MCF 10A (cell line): ENCODE measurements at regions not wholly inside any gene's neighbourhood (a gene's known extent, or its start where the extent isn't known, plus 50 kb on each side); places are given as distances from the start of the nearest gene placed in this dataset.
A peak's percentile ranks its signal among the peaks of the same experiment; 100 is the strongest.

Experiments
- BruUV-seq: library from RNA; stranded (reverse); fragments of 400-500 nt; replicated peaks from 2 replicates; lab custom pipeline; 2021; lab: Mats Ljungman, UMichigan
- CTCF ChIA-PET: fragments of 300-600 bp; sonication (Branson Sonifier 250); formaldehyde crosslinking; extraction: SDS; loops from one replicate; lab custom pipeline; 2021; ENCODE audit warnings: antibody characterized with exemption, inconsistent platforms; lab: Yijun Ruan, JAX
- POLR2A ChIA-PET: fragments of 300-600, 350-650 bp; sonication (Branson Sonifier 250); formaldehyde crosslinking; extraction: SDS; loops from one replicate; lab custom pipeline; 2020; ENCODE audit warnings: antibody characterized with exemption, inconsistent platforms; lab: Yijun Ruan, JAX
- DNase-seq: peaks from one replicate; pipeline ENCODE4 v3.0.0-alpha.2; 2018; ENCODE audit not compliant: unreplicated experiment
- H3K27ac Mint-ChIP-seq: one replicate; pipeline ENCODE4 v1.8.0; 2022; ENCODE audit warnings: mild to moderate bottlenecking, low read depth, mixed read lengths; ENCODE audit not compliant: unreplicated experiment
- H3K27me3 Mint-ChIP-seq: one replicate; pipeline ENCODE4 v1.8.0; 2022; ENCODE audit warnings: mixed read lengths; ENCODE audit not compliant: insufficient read depth, unreplicated experiment
- H3K36me3 Mint-ChIP-seq: one replicate; pipeline ENCODE4 v1.8.0; 2022; ENCODE audit warnings: mild to moderate bottlenecking, moderate library complexity, mixed read lengths; ENCODE audit not compliant: insufficient read depth, unreplicated experiment
- H3K4me1 Mint-ChIP-seq: one replicate; pipeline ENCODE4 v1.8.0; 2022; ENCODE audit warnings: mixed read lengths; ENCODE audit not compliant: insufficient read depth, unreplicated experiment
- H3K4me3 Mint-ChIP-seq: one replicate; pipeline ENCODE4 v1.8.0; 2022; ENCODE audit warnings: mild to moderate bottlenecking, moderate library complexity, mixed read lengths; ENCODE audit not compliant: unreplicated experiment
- H3K9me3 Mint-ChIP-seq: one replicate; pipeline ENCODE4 v1.8.0; 2022; ENCODE audit warnings: mixed read lengths; ENCODE audit not compliant: unreplicated experiment
- intact Hi-C: fragments of 100-400 bp; cut with micrococcal nuclease; formaldehyde crosslinking; loops from 2 replicates; pipeline ENCODE4 v1.14.1; 2022
- TF ChIP-seq, protein P1 (sequence below): fragments of 200-600 bp; IDR thresholded peaks from one replicate; pipeline ENCODE4 v1.8.0; 2022; ENCODE audit warnings: antibody characterized with exemption, mild to moderate bottlenecking; ENCODE audit not compliant: unreplicated experiment

DNA sequence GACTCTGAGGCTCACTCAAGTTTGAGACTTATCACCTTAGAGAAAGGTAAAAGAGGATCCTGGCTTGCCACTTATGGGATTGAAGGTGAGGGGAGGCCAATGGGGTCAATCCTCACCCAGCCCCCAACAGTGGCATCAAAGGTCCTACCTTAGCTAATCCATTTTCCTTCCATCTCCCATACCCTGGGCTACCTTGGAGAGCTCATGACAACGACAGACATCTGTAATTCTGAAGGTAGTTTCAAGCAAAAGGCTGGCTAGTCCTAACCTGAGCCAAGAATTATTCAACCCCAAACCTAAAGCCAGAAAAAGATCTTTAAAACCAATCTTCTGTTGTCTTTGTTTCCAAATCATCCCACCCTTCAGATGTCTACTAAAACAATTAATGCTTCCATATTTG, 179.2 kb upstream of the GHITM start:
- Mint-ChIP-seq H3K27me3 (no peaks in the 10 kb centered on the region), H3K4me1 (no peaks in the 10 kb centered on the region), H3K27ac (no peak overlapping the region), H3K36me3 (no peaks in the 10 kb centered on the region), H3K4me3 (no peak overlapping the region), H3K9me3 (no peaks in the 10 kb centered on the region)
- CTCF ChIA-PET: interaction anchor here (0.7 kb wide), 1 partner anchor 577 kb away, joined by 4 read pairs; no protein-coding TSS in a partner anchor
- intact Hi-C loops: no loop called here
- BruUV-seq: no TSS peak
- no peak for DNase-seq
- POLR2A ChIA-PET: no interaction called here
- TF ChIP-seq, protein P1, sequence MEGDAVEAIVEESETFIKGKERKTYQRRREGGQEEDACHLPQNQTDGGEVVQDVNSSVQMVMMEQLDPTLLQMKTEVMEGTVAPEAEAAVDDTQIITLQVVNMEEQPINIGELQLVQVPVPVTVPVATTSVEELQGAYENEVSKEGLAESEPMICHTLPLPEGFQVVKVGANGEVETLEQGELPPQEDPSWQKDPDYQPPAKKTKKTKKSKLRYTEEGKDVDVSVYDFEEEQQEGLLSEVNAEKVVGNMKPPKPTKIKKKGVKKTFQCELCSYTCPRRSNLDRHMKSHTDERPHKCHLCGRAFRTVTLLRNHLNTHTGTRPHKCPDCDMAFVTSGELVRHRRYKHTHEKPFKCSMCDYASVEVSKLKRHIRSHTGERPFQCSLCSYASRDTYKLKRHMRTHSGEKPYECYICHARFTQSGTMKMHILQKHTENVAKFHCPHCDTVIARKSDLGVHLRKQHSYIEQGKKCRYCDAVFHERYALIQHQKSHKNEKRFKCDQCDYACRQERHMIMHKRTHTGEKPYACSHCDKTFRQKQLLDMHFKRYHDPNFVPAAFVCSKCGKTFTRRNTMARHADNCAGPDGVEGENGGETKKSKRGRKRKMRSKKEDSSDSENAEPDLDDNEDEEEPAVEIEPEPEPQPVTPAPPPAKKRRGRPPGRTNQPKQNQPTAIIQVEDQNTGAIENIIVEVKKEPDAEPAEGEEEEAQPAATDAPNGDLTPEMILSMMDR: no peak

DNA sequence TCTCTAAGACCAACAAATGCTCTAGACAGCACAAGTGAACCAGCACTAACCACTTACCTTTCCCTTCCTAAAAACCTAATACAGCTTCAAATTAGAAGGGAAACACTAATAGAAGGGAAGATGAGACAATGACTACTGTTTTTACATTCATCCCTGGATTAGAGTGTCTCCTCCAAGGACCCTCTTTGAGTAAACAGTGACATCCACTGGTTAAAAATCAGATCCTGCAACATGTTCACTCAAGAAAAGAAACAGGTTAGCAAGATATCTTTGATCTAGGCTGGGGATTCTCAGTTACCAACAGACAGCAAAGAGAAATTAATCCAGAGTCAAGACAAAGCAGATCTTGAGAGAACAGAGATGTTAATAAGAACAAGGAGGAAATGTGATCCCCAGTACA, 177.7 kb upstream of the GHITM start:
- no peaks in the 10 kb centered on the region for H3K27me3 Mint-ChIP-seq
- no TSS peak for BruUV-seq
- intact Hi-C loops: no loop called here
- TF ChIP-seq, protein P1: no peak
- peak; percentile 8 for DNase-seq
- H3K36me3 Mint-ChIP-seq: no peaks in the 10 kb centered on the region
- CTCF ChIA-PET: interaction anchor here (0.7 to 1.0 kb wide), 2 partner anchors 8 to 54 kb away, joined by 3 read pairs; no protein-coding TSS in a partner anchor
- no peaks in the 10 kb centered on the region for H3K9me3 Mint-ChIP-seq
- no peaks in the 10 kb centered on the region for H3K4me1 Mint-ChIP-seq
- H3K4me3 Mint-ChIP-seq: no peak overlapping the region
- POLR2A ChIA-PET: no interaction called here
- H3K27ac Mint-ChIP-seq: no peak overlapping the region

DNA sequence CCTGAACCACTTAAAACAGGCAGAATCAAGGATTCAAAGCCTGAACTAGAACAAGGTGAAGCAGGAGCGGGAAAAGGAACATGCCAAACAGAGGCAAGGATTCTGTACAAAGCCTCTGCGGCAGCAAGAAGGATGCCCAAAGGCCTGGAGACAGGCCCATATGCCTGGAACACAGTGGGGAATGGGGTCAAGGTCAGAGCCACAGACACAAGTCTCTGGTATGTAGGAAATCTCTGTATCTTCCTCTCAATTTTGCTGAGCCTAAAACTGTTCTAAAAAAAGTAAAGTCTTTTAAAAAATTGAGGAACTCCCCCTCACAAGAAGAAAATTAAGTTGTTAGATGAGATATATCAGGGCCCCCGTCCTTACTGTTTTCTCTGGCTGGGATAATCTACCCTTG, 175.9 kb upstream of the GHITM start:
- no peaks in the 10 kb centered on the region for H3K36me3 Mint-ChIP-seq
- H3K4me3 Mint-ChIP-seq: no peak overlapping the region
- ChIA-PET CTCF (no interaction called here), POLR2A (no interaction called here)
- intact Hi-C loops: no loop called here
- no peaks in the 10 kb centered on the region for H3K27me3 Mint-ChIP-seq
- H3K4me1 Mint-ChIP-seq: no peaks in the 10 kb centered on the region
- TF ChIP-seq, protein P1: no peak
- H3K9me3 Mint-ChIP-seq: no peaks in the 10 kb centered on the region
- no peak overlapping the region for H3K27ac Mint-ChIP-seq
- BruUV-seq: no TSS peak
- no peak for DNase-seq

DNA sequence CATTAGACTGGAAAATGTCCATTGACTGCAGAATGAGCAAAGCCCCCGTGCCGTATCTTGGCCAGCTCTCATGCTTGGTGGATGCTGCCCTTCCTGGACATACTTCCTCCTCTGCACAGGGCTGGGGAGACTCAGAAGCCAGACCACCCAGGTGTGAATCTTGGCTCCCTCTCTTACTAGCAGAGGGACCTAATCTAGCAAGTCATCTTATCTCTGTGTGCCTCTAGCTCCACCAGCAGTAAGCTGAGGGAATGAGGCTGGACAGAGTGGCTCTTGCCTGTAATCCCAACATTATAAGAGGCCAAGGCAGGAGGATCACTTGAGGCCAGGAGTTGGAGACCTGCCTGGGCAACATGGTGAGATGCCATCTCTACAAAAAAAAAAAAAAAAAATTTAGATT, 173.8 kb upstream of the GHITM start:
- intact Hi-C loops: no loop called here
- ChIA-PET CTCF (interaction anchor here (0.7 to 1.6 kb wide), 3 partner anchors 11 to 281 kb away, joined by 3 to 4 read pairs (median 3); no protein-coding TSS in a partner anchor), POLR2A (no interaction called here)
- Mint-ChIP-seq H3K4me1 (no peaks in the 10 kb centered on the region), H3K36me3 (no peaks in the 10 kb centered on the region), H3K9me3 (no peaks in the 10 kb centered on the region), H3K4me3 (no peak overlapping the region), H3K27me3 (no peaks in the 10 kb centered on the region), H3K27ac (no peak overlapping the region)
- no peak for DNase-seq
- TF ChIP-seq, protein P1: no peak
- no TSS peak for BruUV-seq
